HCT116 (cell line): ENCODE measurements at regions not wholly inside any gene's neighbourhood (a gene's known extent, or its start where the extent isn't known, plus 50 kb on each side); places are given as distances from the start of the nearest gene placed in this dataset.

ENCODE experiments used
- ATAC-seq: fragments of 200-7000 bp; cut with Tn5 transposase; 2 replicates; pipeline ENCODE4 v1.9.1; 2020; ENCODE audit warnings: mild to moderate bottlenecking, moderate library complexity
- BruUV-seq: library from RNA; stranded (reverse); fragments of 400-500 nt; replicated peaks from 2 replicates; lab custom pipeline; 2021; lab: Mats Ljungman, UMichigan
- CTCF ChIA-PET: fragments of 300-600 bp; sonication (Branson Sonifier 250); formaldehyde crosslinking; loops from one replicate; lab custom pipeline; 2021; ENCODE audit warnings: antibody characterized with exemption; lab: Charles Lee
- POLR2A ChIA-PET: fragments of 300-600, 350-600 bp; sonication (Branson Sonifier 250); formaldehyde crosslinking; loops from one replicate; lab custom pipeline; 2021; ENCODE audit warnings: antibody characterized with exemption; lab: Charles Lee
- RAD21 ChIA-PET, 2 experiments: fragments of 300-600 bp; sonication (Branson Sonifier 250); formaldehyde crosslinking; loops; one replicate each; lab custom pipeline; 2023; ENCODE audit warnings: low total read pairs in 2 of 2; ENCODE audit not compliant: uncharacterized antibody in 2 of 2, unreplicated experiment in 2 of 2, low non-redundant PET in 1 of 2; lab: Charles Lee
- DNase-seq: peaks from one replicate; pipeline ENCODE4 v3.0.0-alpha.2; 2010; ENCODE audit warnings: low read depth, low spot score
- H2AFZ ChIP-seq: fragments of 200-600 bp; shearing (Covaris generic), sonication (generic); 2 replicates; pipeline ENCODE4 v1.6.1; 2017; ENCODE audit warnings: low read depth, mixed run types, mixed read lengths, antibody characterized with exemption, low read length; ENCODE audit not compliant: poor library complexity, severe bottlenecking
- H3K27ac ChIP-seq: 2 replicates; pipeline ENCODE4 v1.5.1; 2012; ENCODE audit warnings: low read depth, low read length
- H3K27me3 ChIP-seq: fragments of 200-600 bp; sonication (generic); 2 replicates; pipeline ENCODE4 v1.6.1; 2016; ENCODE audit warnings: mixed run types, low read length, mixed read lengths; ENCODE audit not compliant: insufficient read depth
- H3K36me3 ChIP-seq, 2 experiments: fragments of 200-500 bp in 1 of 2; fragments of 200-600 bp in 1 of 2; sonication (Bioruptor generic) in 1 of 2; sonication (generic) in 1 of 2; 2 replicates each; pipeline versions ENCODE4 v1.5.1 to v1.6.1; 2014 to 2016; ENCODE audit warnings: low read length in 2 of 2, inconsistent platforms in 1 of 2, mixed read lengths in 1 of 2, mixed run types in 1 of 2; ENCODE audit not compliant: insufficient read depth in 2 of 2, control insufficient read depth in 1 of 2
- H3K4me1 ChIP-seq, 2 experiments: fragments of 200-600 bp in 1 of 2; sonication (generic) in 1 of 2; 2 replicates each; pipeline versions ENCODE4 v1.5.1 to v1.6.1; 2012 to 2017; ENCODE audit warnings: low read length in 2 of 2, inconsistent platforms in 1 of 2, mild to moderate bottlenecking in 1 of 2, mixed read lengths in 1 of 2, mixed run types in 1 of 2, moderate library complexity in 1 of 2; ENCODE audit not compliant: insufficient read depth in 2 of 2, control insufficient read depth in 1 of 2
- H3K4me2 ChIP-seq: fragments of 200-600 bp; sonication (generic); 2 replicates; pipeline ENCODE4 v1.6.1; 2017; ENCODE audit warnings: mixed run types, low read length, mixed read lengths
- H3K4me3 ChIP-seq, 2 experiments: fragments of 200-600 bp in 1 of 2; sonication (generic) in 1 of 2; replicated peaks in 1 of 2; 2 replicates each; pipeline ENCODE4 v1.5.1; 2011 to 2016; ENCODE audit warnings: low read length in 2 of 2, control low read depth in 1 of 2, low read depth in 1 of 2, mild to moderate bottlenecking in 1 of 2, mixed read lengths in 1 of 2, mixed run types in 1 of 2
- H3K79me2 ChIP-seq: fragments of 200-600 bp; sonication (generic); 2 replicates; pipeline ENCODE4 v1.6.1; 2017; ENCODE audit warnings: mild to moderate bottlenecking, mixed run types, low read length, moderate library complexity, mixed read lengths; ENCODE audit not compliant: insufficient read depth
- H3K9ac ChIP-seq: fragments of 200-600 bp; sonication (generic); 2 replicates; pipeline ENCODE4 v1.6.1; 2016; ENCODE audit warnings: low read length, mixed read lengths
- H3K9me2 ChIP-seq: fragments of 200-600 bp; sonication (generic), shearing (Covaris generic); 2 replicates; pipeline ENCODE4 v1.6.1; 2017; ENCODE audit warnings: mixed run types, mild to moderate bottlenecking, moderate library complexity; ENCODE audit not compliant: insufficient read depth
- H3K9me3 ChIP-seq, 2 experiments: fragments of 200-500 bp in 1 of 2; fragments of 200-600 bp in 1 of 2; sonication (Bioruptor generic) in 1 of 2; sonication (generic) in 1 of 2; 2 replicates each; pipeline ENCODE4 v1.6.1; 2014 to 2017; ENCODE audit warnings: low read length in 2 of 2, mixed read lengths in 2 of 2, inconsistent platforms in 1 of 2, low read depth in 1 of 2, mild to moderate bottlenecking in 1 of 2, mixed run types in 1 of 2, moderate library complexity in 1 of 2; ENCODE audit not compliant: control insufficient read depth in 1 of 2, insufficient read depth in 1 of 2
- H4K20me1 ChIP-seq: fragments of 200-600 bp; sonication (generic), shearing (Covaris generic); 2 replicates; pipeline ENCODE4 v1.6.1; 2017; ENCODE audit warnings: mixed run types, mild to moderate bottlenecking, moderate library complexity; ENCODE audit not compliant: insufficient read depth
- ELF1 ChIP-seq: IDR thresholded peaks from 2 replicates; pipeline ENCODE4 v1.6.1; 2012; ENCODE audit warnings: low read depth, borderline replicate concordance
- EZH2 ChIP-seq: fragments of 200-600 bp; sonication (generic); IDR thresholded peaks from 2 replicates; pipeline ENCODE4 v1.6.1; 2017; ENCODE audit warnings: antibody characterized with exemption, mixed run types
- FOSL1 ChIP-seq: IDR thresholded peaks from 2 replicates; pipeline ENCODE4 v1.6.1; 2012; ENCODE audit warnings: low read depth
- MAX ChIP-seq: IDR thresholded peaks from 2 replicates; pipeline ENCODE4 v1.6.1; 2012
- POLR2A ChIP-seq: IDR thresholded peaks from 2 replicates; pipeline ENCODE4 v1.7.0; 2011; ENCODE audit warnings: borderline replicate concordance; ENCODE audit not compliant: insufficient read depth, insufficient read length; ENCODE audit errors: extremely low read depth
- POLR2AphosphoS5 ChIP-seq: IDR thresholded peaks from 2 replicates; pipeline ENCODE4 v1.6.1; 2011; ENCODE audit warnings: mild to moderate bottlenecking, low read depth, low read length, moderate library complexity
- RAD21 ChIP-seq: IDR thresholded peaks from 2 replicates; pipeline ENCODE4 v1.6.1; 2012; ENCODE audit warnings: low read depth, mild to moderate bottlenecking
- REST ChIP-seq: IDR thresholded peaks from 2 replicates; pipeline ENCODE4 v1.6.1; 2012; ENCODE audit warnings: low read depth
- SIN3A ChIP-seq: IDR thresholded peaks from 2 replicates; pipeline ENCODE4 v1.6.1; 2012; ENCODE audit warnings: low read depth
- YY1 ChIP-seq: IDR thresholded peaks from 2 replicates; pipeline ENCODE4 v1.6.1; 2011; ENCODE audit warnings: low read length, low read depth, moderate library complexity, mild to moderate bottlenecking; ENCODE audit not compliant: insufficient replicate concordance; ENCODE audit errors: extremely low read depth
- ZNF274 ChIP-seq: fragments of 200-500 bp; sonication (Bioruptor generic); IDR thresholded peaks from 2 replicates; pipeline ENCODE4 v1.6.1; 2014; ENCODE audit warnings: mild to moderate bottlenecking, low read depth, low read length, inconsistent platforms
- intact Hi-C: fragments of 100-400 bp; cut with micrococcal nuclease; formaldehyde crosslinking; loops from 2 replicates; pipeline ENCODE4 v1.10.0; 2022
- TF ChIP-seq, protein P1 (sequence below): IDR thresholded peaks from 2 replicates; pipeline ENCODE4 v1.6.1; 2012

DNA sequence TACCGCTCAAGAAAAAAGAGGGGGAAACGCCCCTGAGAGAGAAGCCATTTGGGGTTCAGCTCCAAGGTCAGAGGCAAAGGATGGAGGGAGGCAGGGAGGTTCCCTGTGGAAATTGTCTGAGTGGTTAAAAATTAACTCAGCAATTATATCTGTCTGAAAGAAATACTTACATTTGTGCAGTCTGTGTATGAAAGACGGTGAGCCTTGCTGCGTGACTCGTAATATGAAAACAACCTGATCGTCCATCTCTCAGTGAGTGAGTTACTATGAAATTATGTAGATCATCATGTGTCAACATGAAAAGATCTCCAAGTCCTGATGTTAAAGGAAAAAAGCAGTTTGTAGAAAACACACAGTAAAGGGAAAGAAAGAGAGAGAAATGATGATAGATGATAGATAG lies 67.2 kb upstream of the FAM204A start:
- no peaks in the 10 kb centered on the region for H3K9me2 ChIP-seq
- H3K27me3 ChIP-seq, result peaks cover 22% of the 10 kb centered on the region
- DNase-seq (no peak), ATAC-seq (no peak)
- intact Hi-C loops, result no loop called here
- RAD21 ChIA-PET, result no interaction called here
- H3K4me1 ChIP-seq, result no peaks in the 10 kb centered on the region
- TF ChIP-seq MAX, result no peak
- no peak for TF ChIP-seq POLR2AphosphoS5
- no peak for TF ChIP-seq YY1
- no peak for TF ChIP-seq ZNF274
- TF ChIP-seq SIN3A, result no peak
- TF ChIP-seq REST, result no peak
- TF ChIP-seq RAD21, result no peak
- no peak for TF ChIP-seq POLR2A
- no peak for TF ChIP-seq ELF1
- no peak for TF ChIP-seq FOSL1
- TF ChIP-seq EZH2, result no peak
- TF ChIP-seq, protein P1, sequence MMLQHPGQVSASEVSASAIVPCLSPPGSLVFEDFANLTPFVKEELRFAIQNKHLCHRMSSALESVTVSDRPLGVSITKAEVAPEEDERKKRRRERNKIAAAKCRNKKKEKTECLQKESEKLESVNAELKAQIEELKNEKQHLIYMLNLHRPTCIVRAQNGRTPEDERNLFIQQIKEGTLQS, result no peak
- TF ChIP-seq, all 23 proteins: peak for 0
- Histone ChIP-seq H3K79me2 (no peaks in the 10 kb centered on the region), H3K4me2 (no peak overlapping the region), H3K9ac (no peak overlapping the region), H3K27ac (no peak overlapping the region), H3K9me3 (no peaks in the 10 kb centered on the region), H2AFZ (no peak overlapping the region), H3K36me3 (no peaks in the 10 kb centered on the region), H4K20me1 (no peaks in the 10 kb centered on the region), H3K4me3 (no peak overlapping the region)
- POLR2A ChIA-PET, result no interaction called here
- CTCF ChIA-PET, result no interaction called here
- no TSS peak for BruUV-seq
